A673 (cell line): ENCODE measurements at regions not wholly inside any gene's neighbourhood (a gene's known extent, or its start where the extent isn't known, plus 50 kb on each side); places are given as distances from the start of the nearest gene placed in this dataset.

Experiments used
- BruUV-seq: library from RNA; stranded (reverse); fragments of 400-500 nt; replicated peaks from 2 replicates; lab custom pipeline; 2021; lab: Mats Ljungman, UMichigan
- CTCF ChIA-PET: fragments of 300-600 bp; sonication (Branson Sonifier 250); formaldehyde crosslinking; loops from one replicate; lab custom pipeline; 2022; ENCODE audit warnings: antibody characterized with exemption; lab: Charles Lee
- POLR2A ChIA-PET: fragments of 300-600 bp; sonication (Branson Sonifier 250); formaldehyde crosslinking; loops from one replicate; lab custom pipeline; 2022; ENCODE audit warnings: antibody characterized with exemption; ENCODE audit not compliant: low non-redundant PET; lab: Charles Lee
- DNase-seq: peaks from one replicate; pipeline ENCODE4 v3.0.0-alpha.2; 2015; ENCODE audit warnings: low spot score
- H3K27ac ChIP-seq: fragments of 200-600 bp; sonication (generic); 2 replicates; pipeline ENCODE4 v1.5.1; 2016; ENCODE audit warnings: mixed run types, low read depth, mild to moderate bottlenecking, mixed read lengths, antibody characterized with exemption, low read length; ENCODE audit not compliant: poor library complexity, severe bottlenecking
- H3K27me3 ChIP-seq: fragments of 200-600 bp; sonication (generic); replicated peaks from 2 replicates; pipeline ENCODE4 v1.6.1; 2017; ENCODE audit warnings: mixed run types, low read depth, mild to moderate bottlenecking, mixed read lengths, antibody characterized with exemption, low read length; ENCODE audit not compliant: insufficient read depth, poor library complexity
- H3K36me3 ChIP-seq: fragments of 200-600 bp; sonication (generic); 2 replicates; pipeline ENCODE4 v1.6.1; 2016; ENCODE audit warnings: mixed run types, mild to moderate bottlenecking, mixed read lengths, antibody characterized with exemption, low read length; ENCODE audit not compliant: insufficient read depth, poor library complexity, severe bottlenecking
- H3K4me1 ChIP-seq: fragments of 200-600 bp; sonication (generic); 2 replicates; pipeline ENCODE4 v1.6.1; 2017; ENCODE audit warnings: mixed run types, mild to moderate bottlenecking, mixed read lengths, antibody characterized with exemption, low read length; ENCODE audit not compliant: insufficient read depth, poor library complexity, severe bottlenecking
- H3K4me3 ChIP-seq: fragments of 200-600 bp; sonication (generic); 2 replicates; pipeline ENCODE4 v1.5.1; 2016; ENCODE audit warnings: low read depth, mixed run types, mild to moderate bottlenecking, mixed read lengths, low read length; ENCODE audit not compliant: poor library complexity, severe bottlenecking
- H3K9me3 ChIP-seq: fragments of 200-600 bp; sonication (generic); 2 replicates; pipeline ENCODE4 v1.6.1; 2016; ENCODE audit warnings: mixed run types, low read depth, mild to moderate bottlenecking, mixed read lengths, antibody characterized with exemption, low read length; ENCODE audit not compliant: poor library complexity, severe bottlenecking
- CTCF ChIP-seq: fragments of 300-800, 200-600 bp; sonication (generic); conservative IDR thresholded peaks from 2 replicates; pipeline ENCODE4 v1.5.1; 2017; ENCODE audit warnings: low read depth, mild to moderate bottlenecking, antibody characterized with exemption, low read length, moderate library complexity, mixed read lengths
- EZH2 ChIP-seq: fragments of 200-600 bp; sonication (generic); IDR thresholded peaks from 2 replicates; pipeline ENCODE4 v1.6.1; 2017; ENCODE audit warnings: borderline replicate concordance, low read depth, mild to moderate bottlenecking, mixed read lengths, antibody characterized with exemption, low read length; ENCODE audit not compliant: poor library complexity, severe bottlenecking
- intact Hi-C: fragments of 100-400 bp; cut with micrococcal nuclease; formaldehyde crosslinking; loops from one replicate; pipeline ENCODE4 v1.10.0; 2022; ENCODE audit not compliant: unreplicated experiment

- ChIA-PET CTCF (no interaction called here), POLR2A (no interaction called here)
- Histone ChIP-seq H3K4me3 (no peak overlapping the region), H3K36me3 (no peaks in the 10 kb centered on the region), H3K27me3 (no peaks in the 10 kb centered on the region), H3K9me3 (no peaks in the 10 kb centered on the region), H3K4me1 (no peaks in the 10 kb centered on the region), H3K27ac (no peak overlapping the region)
- intact Hi-C loops: no loop called here
- BruUV-seq: no TSS peak
- TF ChIP-seq CTCF (no peak), EZH2 (no peak)
- DNase-seq: no peak
These were observed 115.1 kb downstream of the ACKR3 start for GRCh38 chr2:236684504-236685256.

GRCh38 chr2:236685361-236685760 is 115.7 kb downstream of the ACKR3 start:
- ChIA-PET POLR2A (no interaction called here), CTCF (no interaction called here)
- no TSS peak for BruUV-seq
- Histone ChIP-seq H3K9me3 (no peaks in the 10 kb centered on the region), H3K4me3 (no peak overlapping the region), H3K36me3 (no peaks in the 10 kb centered on the region), H3K27ac (no peak overlapping the region), H3K4me1 (no peaks in the 10 kb centered on the region), H3K27me3 (no peaks in the 10 kb centered on the region)
- TF ChIP-seq CTCF: no peak
- TF ChIP-seq EZH2: no peak
- no peak for DNase-seq
- intact Hi-C loops: no loop called here

GRCh38 chr2:236685979-236686520 is 116.4 kb downstream of the ACKR3 start:
- H3K9me3 ChIP-seq: no peaks in the 10 kb centered on the region
- TF ChIP-seq EZH2 (no peak), CTCF (no peak)
- no peaks in the 10 kb centered on the region for H3K27me3 ChIP-seq
- BruUV-seq: no TSS peak
- intact Hi-C loops: no loop called here
- no peaks in the 10 kb centered on the region for H3K36me3 ChIP-seq
- no peak overlapping the region for H3K4me3 ChIP-seq
- H3K27ac ChIP-seq: no peak overlapping the region
- POLR2A ChIA-PET: no interaction called here
- CTCF ChIA-PET: no interaction called here
- H3K4me1 ChIP-seq: no peaks in the 10 kb centered on the region
- no peak for DNase-seq
